ENCODE measurements at regions not wholly inside any gene's neighbourhood (a gene's known extent, or its start where the extent isn't known, plus 50 kb on each side); places are given as distances from the start of the nearest gene placed in this dataset.

DNA sequence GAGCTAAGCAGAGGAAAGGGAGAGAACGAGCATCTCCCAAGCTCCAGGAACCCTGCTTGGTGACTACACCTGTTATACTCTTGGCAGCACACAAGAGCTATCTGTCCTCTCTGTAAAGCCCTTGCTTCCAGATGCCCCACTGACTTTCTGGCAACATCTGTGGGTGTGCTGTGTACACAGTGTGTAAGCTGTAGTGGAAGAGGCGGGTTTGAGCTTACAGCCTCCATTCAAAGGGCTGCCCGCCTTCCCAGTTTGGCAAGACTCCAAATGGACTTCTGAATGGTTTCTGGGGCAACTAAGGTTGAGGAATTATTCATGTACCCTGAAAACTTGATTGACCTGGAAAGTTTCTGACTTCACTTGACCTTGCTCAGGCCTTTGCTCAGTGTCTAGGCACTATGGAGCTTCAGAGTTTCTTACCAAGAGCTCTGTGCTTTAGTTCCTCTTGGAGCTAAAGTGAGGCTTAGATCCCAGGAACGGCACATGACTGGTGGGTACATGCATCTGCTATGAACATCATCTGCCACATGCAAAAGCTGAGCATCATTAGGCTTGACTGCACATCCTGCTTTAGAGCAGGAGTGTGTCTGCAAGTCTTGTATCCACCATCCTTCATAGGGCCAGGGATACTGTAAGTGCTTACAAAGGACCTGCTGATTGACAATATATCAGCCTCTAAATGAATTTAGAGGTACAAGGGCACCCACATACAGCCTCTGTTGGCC lies 290.9 kb upstream of the SIX2 start:
- Histone ChIP-seq H3K9me3 (ENCODE audit: control insufficient read depth, insufficient read depth, low read depth, low read length) (no peaks in the 10 kb centered on the region), H3K27me3 (ENCODE audit: control insufficient read depth, insufficient read depth, low read length) (no peaks in the 10 kb centered on the region), H3K27ac (ENCODE audit: low read depth, low read length) (no peak overlapping the region), H3K4me3 (ENCODE audit: low read depth, low read length) (no peak overlapping the region), H3K4me1 (ENCODE audit: control insufficient read depth, insufficient read depth, low read length) (no peaks in the 10 kb centered on the region), H3K9ac (ENCODE audit: low read length) (no peak overlapping the region), H3K36me3 (ENCODE audit: control insufficient read depth, insufficient read depth, low read length) (no peaks in the 10 kb centered on the region)

DNA sequence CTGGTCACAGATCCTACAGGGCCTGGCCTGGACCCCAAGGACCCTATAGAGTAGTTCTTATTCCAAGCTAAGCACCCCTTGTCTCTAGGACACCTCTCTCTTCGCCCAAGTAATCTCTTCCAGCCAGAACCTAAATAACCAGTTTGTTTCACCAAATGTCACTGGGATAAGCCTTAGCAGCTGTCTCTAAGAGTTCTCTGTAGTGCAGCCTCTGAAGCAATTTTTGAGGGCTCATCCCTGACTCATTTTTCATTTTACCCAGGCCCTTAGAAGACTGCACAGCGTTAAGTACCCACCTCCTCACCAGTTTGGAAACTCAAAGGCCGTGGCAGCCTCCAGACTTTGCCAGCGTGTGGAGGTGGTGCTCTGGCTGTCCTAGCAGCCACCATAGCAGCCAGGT lies 290.1 kb upstream of the SIX2 start:
- Histone ChIP-seq H3K4me3 (ENCODE audit: low read depth, low read length) (no peak overlapping the region), H3K9me3 (ENCODE audit: control insufficient read depth, insufficient read depth, low read depth, low read length) (no peaks in the 10 kb centered on the region), H3K27ac (ENCODE audit: low read depth, low read length) (no peak overlapping the region), H3K36me3 (ENCODE audit: control insufficient read depth, insufficient read depth, low read length) (no peaks in the 10 kb centered on the region), H3K27me3 (ENCODE audit: control insufficient read depth, insufficient read depth, low read length) (no peaks in the 10 kb centered on the region), H3K9ac (ENCODE audit: low read length) (no peak overlapping the region), H3K4me1 (ENCODE audit: control insufficient read depth, insufficient read depth, low read length) (no peaks in the 10 kb centered on the region)

DNA sequence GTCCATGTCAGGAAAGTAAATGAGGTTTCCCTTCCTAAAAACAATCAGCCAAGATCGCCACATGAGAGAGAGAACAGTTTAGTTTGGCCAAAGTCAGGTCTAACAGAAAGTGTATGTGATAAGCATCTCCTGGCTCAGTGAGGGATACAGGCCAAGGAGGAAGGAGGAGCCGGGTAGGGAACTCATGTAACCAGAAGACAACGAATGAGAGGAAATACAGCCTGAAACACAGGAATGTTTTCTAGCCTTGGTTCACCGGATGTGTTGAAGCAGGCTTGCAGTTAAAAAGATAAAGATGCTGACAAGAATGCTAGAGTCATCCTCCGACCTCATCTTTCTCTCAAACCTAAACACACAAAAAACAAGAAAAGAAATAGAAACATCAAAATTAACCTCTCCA lies 283.9 kb upstream of the SIX2 start:
- Histone ChIP-seq H3K27me3 (ENCODE audit: control insufficient read depth, insufficient read depth, low read length) (no peaks in the 10 kb centered on the region), H3K36me3 (ENCODE audit: control insufficient read depth, insufficient read depth, low read length) (no peaks in the 10 kb centered on the region), H3K4me3 (ENCODE audit: low read depth, low read length) (no peak overlapping the region), H3K9me3 (ENCODE audit: control insufficient read depth, insufficient read depth, low read depth, low read length) (peaks cover 9% of the 10 kb centered on the region), H3K4me1 (ENCODE audit: control insufficient read depth, insufficient read depth, low read length) (no peaks in the 10 kb centered on the region), H3K9ac (ENCODE audit: low read length) (no peak overlapping the region), H3K27ac (ENCODE audit: low read depth, low read length) (no peak overlapping the region)

DNA sequence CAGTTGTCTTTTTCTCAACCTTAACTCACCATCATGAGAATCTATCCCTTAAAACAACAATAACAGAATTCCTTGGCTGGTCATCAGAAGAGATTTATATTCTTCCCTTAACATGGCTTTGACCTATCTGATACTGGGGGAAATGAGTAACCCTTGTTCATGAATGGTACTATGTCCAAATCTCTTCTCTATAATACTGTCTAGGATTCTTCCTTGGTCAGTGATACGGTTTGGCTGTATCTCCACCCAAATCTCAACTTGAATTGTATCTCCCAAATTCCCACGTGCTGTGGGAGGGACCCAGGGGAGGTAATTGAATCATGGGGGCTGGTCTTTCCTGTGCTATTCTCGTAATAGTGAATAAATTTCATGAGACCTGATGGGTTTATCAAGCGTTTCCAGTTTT lies 282.0 kb upstream of the SIX2 start:
- Histone ChIP-seq H3K4me3 (ENCODE audit: low read depth, low read length) (no peak overlapping the region), H3K27ac (ENCODE audit: low read depth, low read length) (no peak overlapping the region), H3K9me3 (ENCODE audit: control insufficient read depth, insufficient read depth, low read depth, low read length) (peaks cover 9% of the 10 kb centered on the region), H3K36me3 (ENCODE audit: control insufficient read depth, insufficient read depth, low read length) (no peaks in the 10 kb centered on the region), H3K4me1 (ENCODE audit: control insufficient read depth, insufficient read depth, low read length) (no peaks in the 10 kb centered on the region), H3K27me3 (ENCODE audit: control insufficient read depth, insufficient read depth, low read length) (no peaks in the 10 kb centered on the region), H3K9ac (ENCODE audit: low read length) (no peak overlapping the region)

DNA sequence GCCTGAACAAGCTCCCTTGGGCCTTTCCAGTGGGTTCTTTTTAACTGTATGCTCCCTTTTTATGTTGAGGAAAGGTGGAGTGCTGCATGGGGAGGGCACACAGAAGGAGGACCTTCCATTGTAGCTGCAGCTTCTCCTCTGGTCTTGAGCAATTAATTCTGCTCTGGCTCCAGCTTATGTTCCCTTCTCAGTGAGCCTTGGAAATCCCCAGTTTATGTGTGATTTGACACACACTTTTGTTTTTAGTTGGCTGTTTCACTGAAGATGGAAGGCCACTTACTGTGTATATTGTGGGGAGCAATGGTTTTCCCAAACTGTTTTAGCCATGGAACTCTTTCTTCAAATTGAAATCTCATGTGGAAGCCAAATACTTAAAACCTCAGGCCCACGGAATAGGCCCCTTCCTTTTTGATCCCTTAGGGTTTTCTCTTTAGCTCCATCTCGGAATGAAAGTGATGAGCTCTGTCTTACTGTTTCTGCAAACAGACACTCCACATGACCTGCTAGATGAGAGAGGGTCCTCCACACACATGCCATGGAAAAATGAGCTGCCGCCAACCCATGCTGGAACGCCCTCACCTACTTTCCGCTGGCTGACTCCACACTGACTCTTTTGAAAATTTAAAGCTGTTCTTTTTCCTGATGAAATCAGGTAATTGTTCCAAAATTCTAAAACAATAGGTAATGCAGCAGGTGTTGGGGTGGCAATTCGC lies 280.9 kb upstream of the SIX2 start:
- H3K27me3 ChIP-seq (ENCODE audit: control insufficient read depth, insufficient read depth, low read length): no peaks in the 10 kb centered on the region
- H3K4me3 ChIP-seq (ENCODE audit: low read depth, low read length): no peak overlapping the region
- H3K9me3 ChIP-seq (ENCODE audit: control insufficient read depth, insufficient read depth, low read depth, low read length): peaks cover 12% of the 10 kb centered on the region
- H3K27ac ChIP-seq (ENCODE audit: low read depth, low read length): no peak overlapping the region
- no peaks in the 10 kb centered on the region for H3K36me3 ChIP-seq (ENCODE audit: control insufficient read depth, insufficient read depth, low read length)
- H3K4me1 ChIP-seq (ENCODE audit: control insufficient read depth, insufficient read depth, low read length): no peaks in the 10 kb centered on the region
- H3K9ac ChIP-seq (ENCODE audit: low read length): no peak overlapping the region

DNA sequence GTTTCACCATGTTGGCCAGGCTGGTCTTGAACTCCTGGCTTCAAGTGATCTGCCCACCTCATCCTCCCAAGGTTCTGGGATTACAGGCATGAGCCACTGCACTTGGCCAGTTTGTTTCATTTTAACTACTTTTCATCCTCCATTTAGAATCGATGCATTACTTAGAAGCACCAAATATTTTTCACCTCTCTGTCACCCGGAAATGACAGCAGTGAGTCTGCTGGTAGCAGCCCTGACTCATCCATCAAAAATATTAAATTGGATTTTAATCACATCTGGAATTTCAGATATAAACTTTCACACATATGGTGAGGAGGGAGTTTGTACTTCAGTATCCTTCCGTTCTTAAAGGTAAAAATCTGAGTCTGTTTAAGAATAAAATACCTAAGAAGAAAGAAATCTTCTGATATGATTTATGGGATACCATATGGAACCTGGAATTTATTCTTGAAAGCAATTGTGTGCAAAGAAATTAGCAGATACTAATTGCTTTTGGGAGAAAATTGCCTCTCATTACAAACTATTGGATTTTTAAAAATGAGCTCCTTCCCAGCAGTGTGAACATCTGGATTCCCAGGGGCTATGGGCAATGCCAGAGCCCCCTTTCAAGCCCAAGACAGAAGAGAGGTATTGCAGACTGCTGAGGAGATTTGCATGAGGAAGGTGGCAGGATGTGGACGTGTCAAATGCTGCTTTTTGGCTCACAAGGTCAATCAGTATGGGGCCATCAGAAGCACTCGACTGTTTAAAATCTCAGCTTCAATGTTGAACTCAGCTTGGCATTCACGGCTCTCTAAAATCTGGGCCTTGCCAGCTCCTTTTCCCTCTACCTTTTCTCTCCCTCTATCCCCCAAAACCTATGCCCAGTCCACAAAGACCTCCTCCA lies 279.5 kb upstream of the SIX2 start:
- H3K27me3 ChIP-seq (ENCODE audit: control insufficient read depth, insufficient read depth, low read length): no peaks in the 10 kb centered on the region
- H3K27ac ChIP-seq (ENCODE audit: low read depth, low read length): no peak overlapping the region
- peaks cover 18% of the 10 kb centered on the region for H3K9me3 ChIP-seq (ENCODE audit: control insufficient read depth, insufficient read depth, low read depth, low read length)
- H3K36me3 ChIP-seq (ENCODE audit: control insufficient read depth, insufficient read depth, low read length): no peaks in the 10 kb centered on the region
- H3K4me1 ChIP-seq (ENCODE audit: control insufficient read depth, insufficient read depth, low read length): peaks cover 2% of the 10 kb centered on the region; the same call in 1 of the 2 replicates
- H3K4me3 ChIP-seq (ENCODE audit: low read depth, low read length): no peak overlapping the region
- no peak overlapping the region for H3K9ac ChIP-seq (ENCODE audit: low read length)

DNA sequence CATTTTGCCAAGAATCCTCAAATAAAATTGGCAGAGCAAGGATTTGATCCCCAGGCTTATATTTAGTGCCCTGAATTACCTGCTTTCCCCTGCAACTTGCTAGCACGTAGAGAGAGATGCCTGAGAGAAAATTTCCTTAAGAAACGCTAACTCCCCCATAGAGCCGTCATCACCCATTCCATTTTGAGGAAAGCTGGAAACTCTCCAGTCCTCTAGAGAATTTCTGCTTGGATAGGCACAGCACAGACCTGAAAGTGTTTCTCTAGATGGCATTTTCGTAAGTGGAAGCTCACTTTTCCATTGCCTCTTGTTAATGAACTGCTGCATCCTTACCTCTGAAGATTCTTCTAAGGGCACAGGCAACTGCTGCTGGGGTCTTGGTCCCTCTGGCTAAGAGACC lies 277.8 kb upstream of the SIX2 start:
- peaks cover 18% of the 10 kb centered on the region for H3K9me3 ChIP-seq (ENCODE audit: control insufficient read depth, insufficient read depth, low read depth, low read length)

DNA sequence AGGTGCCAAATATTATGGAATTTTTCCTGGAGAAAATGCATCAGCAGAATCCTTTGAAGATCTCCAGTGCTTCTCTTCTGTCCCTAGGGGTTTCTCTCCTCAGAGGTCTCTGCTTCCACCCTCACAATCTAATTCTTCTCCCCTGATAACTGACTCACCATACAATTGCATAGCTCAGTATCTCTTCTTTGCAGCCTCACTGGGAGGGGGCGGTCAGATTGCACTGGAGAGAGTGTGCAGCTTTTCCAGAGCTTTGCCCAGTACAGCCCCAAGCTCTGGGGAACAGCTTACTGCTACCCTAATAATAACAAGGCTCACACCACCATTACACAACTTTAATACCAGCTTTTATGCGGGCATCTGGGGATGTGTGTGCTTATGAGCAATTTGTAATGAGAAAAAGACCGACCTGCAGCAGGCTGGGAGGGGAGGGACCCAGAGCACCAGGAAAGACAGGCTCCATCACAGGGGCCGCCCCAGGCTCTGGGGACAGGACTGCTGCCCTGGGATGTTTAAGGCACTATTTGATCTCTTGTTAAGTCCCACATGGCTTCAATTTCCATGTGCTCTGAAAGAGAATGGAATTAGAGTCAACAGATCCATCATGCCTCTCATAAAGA lies 276.6 kb upstream of the SIX2 start:
- Histone ChIP-seq H3K4me3 (ENCODE audit: low read depth, low read length) (no peak overlapping the region), H3K27ac (ENCODE audit: low read depth, low read length) (no peak overlapping the region), H3K9ac (ENCODE audit: low read length) (no peak overlapping the region), H3K4me1 (ENCODE audit: control insufficient read depth, insufficient read depth, low read length) (peaks cover 9% of the 10 kb centered on the region; the same call in 1 of the 2 replicates), H3K9me3 (ENCODE audit: control insufficient read depth, insufficient read depth, low read depth, low read length) (peaks cover 18% of the 10 kb centered on the region), H3K36me3 (ENCODE audit: control insufficient read depth, insufficient read depth, low read length) (no peaks in the 10 kb centered on the region), H3K27me3 (ENCODE audit: control insufficient read depth, insufficient read depth, low read length) (no peaks in the 10 kb centered on the region)

More for the DNA sequence above, 277.8 kb upstream of the SIX2 start:
- H3K4me3 ChIP-seq (ENCODE audit: low read depth, low read length): no peak overlapping the region
- H3K36me3 ChIP-seq (ENCODE audit: control insufficient read depth, insufficient read depth, low read length): no peaks in the 10 kb centered on the region
- H3K27ac ChIP-seq (ENCODE audit: low read depth, low read length): no peak overlapping the region
- H3K9ac ChIP-seq (ENCODE audit: low read length): no peak overlapping the region
- no peaks in the 10 kb centered on the region for H3K27me3 ChIP-seq (ENCODE audit: control insufficient read depth, insufficient read depth, low read length)
- H3K4me1 ChIP-seq (ENCODE audit: control insufficient read depth, insufficient read depth, low read length): peaks cover 9% of the 10 kb centered on the region; the same call in 1 of the 2 replicates

DNA sequence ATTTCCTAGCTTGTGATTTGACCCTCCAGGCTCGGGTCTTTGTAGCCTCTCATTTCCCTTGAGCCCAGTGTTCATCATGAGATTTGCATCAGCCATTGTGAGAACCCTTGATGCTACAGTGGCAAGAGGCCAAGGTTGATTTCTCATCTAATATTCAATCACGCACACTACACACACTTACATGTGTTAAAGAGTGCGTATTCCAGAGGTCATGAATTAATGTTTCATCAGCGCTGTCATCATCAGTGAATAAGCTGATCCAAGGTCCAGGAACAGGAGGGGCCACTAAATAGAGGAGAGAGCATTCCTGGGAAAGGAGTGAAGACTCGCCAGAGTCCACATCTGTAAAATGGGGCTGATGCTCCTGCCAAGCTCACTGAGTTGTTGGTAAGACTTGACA lies 276.1 kb upstream of the SIX2 start:
- Histone ChIP-seq H3K9ac (ENCODE audit: low read length) (no peak overlapping the region), H3K9me3 (ENCODE audit: control insufficient read depth, insufficient read depth, low read depth, low read length) (peaks cover 18% of the 10 kb centered on the region), H3K27me3 (ENCODE audit: control insufficient read depth, insufficient read depth, low read length) (no peaks in the 10 kb centered on the region), H3K4me3 (ENCODE audit: low read depth, low read length) (no peak overlapping the region), H3K27ac (ENCODE audit: low read depth, low read length) (no peak overlapping the region), H3K36me3 (ENCODE audit: control insufficient read depth, insufficient read depth, low read length) (no peaks in the 10 kb centered on the region), H3K4me1 (ENCODE audit: control insufficient read depth, insufficient read depth, low read length) (peaks cover 9% of the 10 kb centered on the region; the same call in 1 of the 2 replicates)

DNA sequence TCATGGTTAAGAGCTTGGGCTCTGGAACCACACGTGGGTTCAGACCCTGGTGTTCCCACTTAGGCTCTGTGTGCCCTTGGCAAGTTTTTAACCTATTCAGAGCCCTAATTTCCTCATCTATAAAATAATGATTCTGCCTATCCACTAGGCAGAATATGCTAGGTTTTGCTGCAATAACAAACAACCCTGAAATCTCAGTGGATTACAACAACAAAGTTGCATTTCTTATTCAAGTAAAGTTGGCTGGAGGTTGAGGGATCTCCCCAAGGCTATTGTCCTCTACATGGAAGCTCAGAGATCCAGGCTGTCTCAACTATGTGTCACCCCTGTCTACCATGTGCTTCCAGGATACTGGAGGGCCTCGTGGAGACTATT lies 275.4 kb upstream of the SIX2 start:
- Histone ChIP-seq H3K36me3 (ENCODE audit: control insufficient read depth, insufficient read depth, low read length) (no peaks in the 10 kb centered on the region), H3K9ac (ENCODE audit: low read length) (no peak overlapping the region), H3K4me1 (ENCODE audit: control insufficient read depth, insufficient read depth, low read length) (peaks cover 9% of the 10 kb centered on the region; the same call in 1 of the 2 replicates), H3K27ac (ENCODE audit: low read depth, low read length) (no peak overlapping the region), H3K9me3 (ENCODE audit: control insufficient read depth, insufficient read depth, low read depth, low read length) (peaks cover 13% of the 10 kb centered on the region), H3K4me3 (ENCODE audit: low read depth, low read length) (no peak overlapping the region), H3K27me3 (ENCODE audit: control insufficient read depth, insufficient read depth, low read length) (no peaks in the 10 kb centered on the region)

All from HUES6 (cell line).